GM12864 (cell line): ENCODE measurements at regions not wholly inside any gene's neighbourhood (a gene's known extent, or its start where the extent isn't known, plus 50 kb on each side); places are given as distances from the start of the nearest gene placed in this dataset.

Source experiments
- DNase-seq: peaks from one replicate; pipeline ENCODE4 v3.0.0-alpha.2; 2011; ENCODE audit warnings: low read depth
- H3K4me3 ChIP-seq: 2 replicates; pipeline ENCODE4 v1.5.1; 2011; ENCODE audit warnings: mild to moderate bottlenecking, low read depth, low read length, control low read depth
- CTCF ChIP-seq: IDR thresholded peaks from 2 replicates; pipeline ENCODE4 v1.5.1; 2011; ENCODE audit warnings: low read depth, mild to moderate bottlenecking, moderate library complexity, low read length, control low read depth, inconsistent platforms; ENCODE audit errors: missing control alignments

- no peak overlapping the region for H3K4me3 ChIP-seq
- TF ChIP-seq CTCF = no peak
- DNase-seq = no peak
Observed at GRCh38 chr16:79668502-79668901, 68.0 kb upstream of the MAF start.

DNA sequence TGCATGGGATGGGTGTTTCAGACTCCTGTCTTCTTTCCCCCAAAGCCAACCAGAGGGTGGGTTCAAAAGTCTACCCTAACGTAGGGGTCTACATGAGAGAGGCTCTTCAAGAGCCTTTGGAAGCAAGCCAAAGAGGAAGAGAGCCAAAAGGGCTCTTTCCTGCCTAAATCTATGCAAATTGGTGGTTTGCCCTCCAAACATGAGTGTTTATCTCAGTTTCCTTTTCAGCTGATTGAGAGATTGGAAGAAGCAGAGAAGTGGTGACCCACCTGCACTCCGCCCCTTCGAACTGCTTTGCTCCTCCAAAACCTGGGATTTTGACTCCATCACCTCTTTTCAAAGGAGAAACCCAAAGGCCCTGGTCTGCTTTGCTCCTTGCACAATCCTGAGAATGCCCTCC lies 65.4 kb upstream of the MAF start:
- TF ChIP-seq CTCF = no peak
- no peak overlapping the region for H3K4me3 ChIP-seq
- DNase-seq = no peak

DNA sequence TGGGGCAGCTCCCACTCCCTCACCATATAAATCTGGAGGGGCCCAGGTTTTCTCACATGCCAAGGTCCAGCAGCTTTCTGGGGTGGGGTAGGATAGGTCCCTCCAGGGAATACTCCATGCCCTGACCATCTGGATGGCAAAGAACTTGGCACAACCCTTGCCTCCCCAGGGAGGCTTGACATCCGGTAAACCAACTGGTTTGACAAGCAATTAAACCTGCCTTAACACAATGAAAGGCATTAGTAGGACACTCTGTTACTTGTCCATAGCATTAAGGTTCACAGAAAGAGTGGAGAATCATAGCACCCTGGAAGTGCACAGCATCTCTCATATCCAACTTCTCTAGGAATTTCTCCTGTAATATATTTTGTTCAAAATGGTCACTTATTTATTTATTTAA lies 63.9 kb upstream of the MAF start:
- no peak for DNase-seq

GRCh38 chr16:79662669-79663313 lies 62.3 kb upstream of the MAF start:
- no peak for DNase-seq
- no peak for TF ChIP-seq CTCF
- H3K4me3 ChIP-seq = no peak overlapping the region

More for the DNA sequence above, 63.9 kb upstream of the MAF start:
- no peak overlapping the region for H3K4me3 ChIP-seq
- TF ChIP-seq CTCF = no peak

GRCh38 chr16:79662122-79662521 lies 61.6 kb upstream of the MAF start:
- no peak for DNase-seq
- no peak overlapping the region for H3K4me3 ChIP-seq
- no peak for TF ChIP-seq CTCF

DNA sequence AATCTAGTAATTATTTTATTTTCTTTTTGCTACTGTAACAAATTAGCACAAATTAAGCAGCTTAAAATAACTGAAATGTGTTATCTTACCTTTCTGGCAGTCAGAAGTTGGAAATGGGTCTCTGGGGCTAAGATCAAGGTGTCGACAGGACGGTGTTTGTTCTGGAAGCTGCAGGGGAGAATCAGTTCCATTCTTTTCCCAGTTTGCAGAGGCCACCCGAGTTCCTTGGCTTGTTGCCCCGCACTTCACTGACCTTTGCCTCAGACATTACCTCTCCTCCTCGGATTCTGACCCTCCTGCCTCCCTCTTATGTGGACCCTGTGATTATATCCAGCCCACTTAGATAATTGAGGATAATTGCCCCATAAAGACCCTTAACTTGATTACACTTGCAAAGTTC lies 61.0 kb upstream of the MAF start:
- DNase-seq = no peak
- no peak overlapping the region for H3K4me3 ChIP-seq
- TF ChIP-seq CTCF = no peak

DNA sequence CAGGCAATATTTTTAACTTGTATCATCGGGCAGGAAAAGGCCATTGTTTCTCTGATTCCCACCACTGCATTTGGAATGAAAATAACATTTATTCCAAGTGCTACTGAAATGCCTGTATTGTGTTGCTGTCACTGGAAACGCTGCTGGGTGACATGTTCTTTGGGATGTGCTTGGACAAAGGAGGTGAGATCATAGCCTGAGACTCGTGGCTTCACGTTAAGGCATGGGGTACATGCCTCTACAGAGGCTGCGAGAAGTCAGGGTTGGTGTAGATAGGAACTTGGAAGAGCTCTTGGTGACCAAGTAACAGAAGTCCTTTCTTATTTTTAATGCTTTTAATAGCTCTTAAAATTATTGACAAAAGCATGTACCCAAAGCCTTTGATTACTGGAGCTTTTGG lies 58.8 kb upstream of the MAF start:
- DNase-seq = no peak
- no peak for TF ChIP-seq CTCF
- H3K4me3 ChIP-seq = no peak overlapping the region
